ENCODE measurements at regions not wholly inside any gene's neighbourhood (a gene's known extent, or its start where the extent isn't known, plus 50 kb on each side); places are given as distances from the start of the nearest gene placed in this dataset.

DNA sequence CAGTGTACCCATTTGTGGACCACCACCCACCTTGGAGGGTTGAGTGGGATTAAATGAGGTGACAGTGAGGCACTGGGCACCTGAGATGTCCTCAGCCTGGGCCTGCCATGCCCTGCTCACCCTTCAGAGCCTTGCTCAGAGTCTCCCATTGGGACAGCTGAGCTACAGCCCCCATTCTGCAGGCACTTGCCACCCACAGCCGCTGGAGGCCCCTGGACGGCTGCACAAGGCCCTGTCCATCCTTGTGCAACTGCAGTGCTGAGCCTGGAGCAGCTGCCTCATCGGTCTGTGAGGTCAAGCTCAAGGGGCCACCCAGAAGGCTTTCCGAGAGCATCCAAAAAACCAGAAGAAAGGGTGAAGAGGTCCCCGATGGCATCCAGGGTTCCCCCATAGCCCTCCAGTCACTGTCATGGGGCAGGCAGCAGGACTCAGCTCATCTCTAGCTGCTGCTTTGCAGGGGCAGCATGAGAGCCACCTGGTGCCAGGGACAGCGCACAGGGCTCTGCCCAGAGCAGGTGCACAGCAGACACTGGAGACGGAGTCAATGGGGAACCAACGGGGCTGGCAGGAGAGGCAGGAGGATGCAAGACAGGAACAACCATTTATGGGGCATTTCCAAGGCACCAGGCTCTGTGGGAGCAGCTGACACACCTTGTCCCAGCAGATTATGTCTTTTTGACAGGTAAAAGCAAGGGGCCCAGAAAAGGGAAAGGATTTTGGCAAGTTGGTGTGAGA is 84.6 kb downstream of the ARL6IP4 start:
- TF ChIP-seq, protein P1, sequence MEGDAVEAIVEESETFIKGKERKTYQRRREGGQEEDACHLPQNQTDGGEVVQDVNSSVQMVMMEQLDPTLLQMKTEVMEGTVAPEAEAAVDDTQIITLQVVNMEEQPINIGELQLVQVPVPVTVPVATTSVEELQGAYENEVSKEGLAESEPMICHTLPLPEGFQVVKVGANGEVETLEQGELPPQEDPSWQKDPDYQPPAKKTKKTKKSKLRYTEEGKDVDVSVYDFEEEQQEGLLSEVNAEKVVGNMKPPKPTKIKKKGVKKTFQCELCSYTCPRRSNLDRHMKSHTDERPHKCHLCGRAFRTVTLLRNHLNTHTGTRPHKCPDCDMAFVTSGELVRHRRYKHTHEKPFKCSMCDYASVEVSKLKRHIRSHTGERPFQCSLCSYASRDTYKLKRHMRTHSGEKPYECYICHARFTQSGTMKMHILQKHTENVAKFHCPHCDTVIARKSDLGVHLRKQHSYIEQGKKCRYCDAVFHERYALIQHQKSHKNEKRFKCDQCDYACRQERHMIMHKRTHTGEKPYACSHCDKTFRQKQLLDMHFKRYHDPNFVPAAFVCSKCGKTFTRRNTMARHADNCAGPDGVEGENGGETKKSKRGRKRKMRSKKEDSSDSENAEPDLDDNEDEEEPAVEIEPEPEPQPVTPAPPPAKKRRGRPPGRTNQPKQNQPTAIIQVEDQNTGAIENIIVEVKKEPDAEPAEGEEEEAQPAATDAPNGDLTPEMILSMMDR (IDR thresholded peaks at IDR 0.05), result no peak
- no peak for TF ChIP-seq POLR2A (IDR thresholded peaks at IDR 0.05; ENCODE audit: low read depth)

Data from esophagus muscularis mucosa (tissue), 3 donors.